Central memory CD4-positive, alpha-beta T cell (primary cell): ENCODE measurements at regions not wholly inside any gene's neighbourhood (a gene's known extent, or its start where the extent isn't known, plus 50 kb on each side); places are given as distances from the start of the nearest gene placed in this dataset.

Experiments
- DNase-seq: peaks from one replicate; pipeline ENCODE4 v3.0.0; 2022

DNA sequence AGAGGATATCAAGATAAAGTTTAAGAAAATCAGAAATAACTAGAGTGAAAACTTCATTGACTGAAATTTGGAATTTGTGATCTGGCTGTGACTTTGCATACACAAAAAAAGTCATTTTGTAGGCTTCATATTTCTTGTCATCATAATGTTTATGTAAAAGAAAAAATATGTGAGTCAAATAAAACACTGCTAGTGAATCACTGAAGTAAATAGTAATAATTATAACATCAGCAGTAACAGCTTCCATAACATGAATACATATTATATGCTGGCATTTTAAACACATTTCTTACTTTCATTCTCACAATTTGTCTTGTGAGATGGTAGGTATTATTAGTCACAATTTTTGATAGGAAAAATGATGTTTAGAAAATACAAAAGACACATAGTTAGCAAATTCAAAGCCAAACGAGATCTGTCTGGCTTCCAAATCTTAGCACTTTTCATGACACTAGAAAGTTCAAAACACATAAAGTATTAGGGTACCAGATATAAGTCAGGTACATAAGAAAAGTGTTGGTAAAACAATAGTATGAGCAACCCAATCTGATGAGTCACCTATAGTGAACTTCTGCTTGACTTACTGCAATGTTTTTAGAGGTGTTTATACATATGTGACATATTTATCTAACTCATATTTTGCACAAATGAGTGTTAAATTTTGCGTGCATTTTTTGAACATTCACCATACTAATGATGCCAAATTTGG, 241.0 kb upstream of the SNX7 start:
- DNase-seq: no peak

- no peak for DNase-seq
Observed at GRCh38 chr1:98417820-98418219, 243.7 kb upstream of the SNX7 start.

DNA sequence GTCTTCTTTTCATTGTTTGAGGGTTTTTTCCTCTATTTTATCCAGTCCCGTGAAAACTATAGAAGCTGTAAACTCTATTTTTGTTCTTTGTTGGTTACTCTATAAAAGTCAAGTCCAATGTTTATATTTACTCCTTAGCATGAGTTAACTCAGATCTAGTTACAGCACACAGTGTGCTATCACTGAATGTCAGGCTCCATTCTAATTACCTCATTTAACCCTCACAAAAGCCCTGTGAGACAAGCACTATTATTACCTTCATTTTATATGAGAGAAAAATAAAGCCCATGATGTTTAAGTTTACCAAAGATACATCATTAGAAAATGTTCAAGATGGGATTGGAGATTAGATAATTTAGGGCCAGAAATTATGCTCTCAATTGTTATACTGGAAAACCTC, 251.4 kb upstream of the SNX7 start:
- no peak for DNase-seq

GRCh38 chr1:98406352-98407088, 255.0 kb upstream of the SNX7 start:
- DNase-seq: no peak

DNA sequence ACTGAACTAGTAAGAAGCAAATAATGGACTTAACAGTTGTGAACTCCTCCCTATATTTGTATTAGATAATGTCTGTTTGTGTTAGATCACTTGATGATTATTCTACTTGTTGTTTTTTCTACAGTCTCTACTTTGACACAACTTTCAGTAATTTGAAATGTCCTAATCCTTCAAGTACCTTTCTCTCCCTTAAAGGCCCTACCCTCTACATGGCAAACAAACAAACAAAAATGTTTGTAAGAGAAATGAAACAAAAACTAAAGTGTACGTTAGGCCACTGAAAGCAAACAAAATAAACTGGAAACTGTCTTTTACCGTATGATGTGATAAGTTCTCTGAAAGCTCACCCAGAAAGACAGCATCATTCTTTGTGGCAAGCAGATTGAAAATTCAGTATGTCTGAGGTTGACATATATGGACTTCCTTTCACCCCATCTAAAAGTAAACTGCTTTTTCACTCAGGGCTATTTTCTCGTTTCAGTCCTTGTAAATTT, 255.9 kb upstream of the SNX7 start:
- no peak for DNase-seq

DNA sequence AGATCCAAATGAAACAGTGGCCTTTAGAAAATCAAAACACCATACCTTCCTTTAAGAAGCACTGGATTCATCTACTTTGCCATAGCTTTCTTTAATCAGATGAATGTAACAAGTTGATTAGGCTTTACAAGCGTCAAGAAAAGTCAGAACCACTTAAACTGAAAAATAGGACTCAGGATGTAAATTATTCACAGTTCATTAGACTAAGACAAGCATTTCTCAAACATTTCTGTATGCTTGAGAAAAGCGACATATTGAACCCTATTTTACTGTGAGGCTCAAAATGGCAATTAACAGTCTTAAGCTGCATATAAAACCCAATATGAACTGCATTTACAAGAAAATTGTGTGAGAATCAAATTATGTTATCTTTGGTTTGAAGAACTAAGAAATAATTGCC, 256.7 kb upstream of the SNX7 start:
- DNase-seq: no peak

GRCh38 chr1:98403963-98404480, 257.5 kb upstream of the SNX7 start:
- DNase-seq: no peak

- no peak for DNase-seq
Observed at GRCh38 chr1:98402860-98403259, 258.7 kb upstream of the SNX7 start.

DNA sequence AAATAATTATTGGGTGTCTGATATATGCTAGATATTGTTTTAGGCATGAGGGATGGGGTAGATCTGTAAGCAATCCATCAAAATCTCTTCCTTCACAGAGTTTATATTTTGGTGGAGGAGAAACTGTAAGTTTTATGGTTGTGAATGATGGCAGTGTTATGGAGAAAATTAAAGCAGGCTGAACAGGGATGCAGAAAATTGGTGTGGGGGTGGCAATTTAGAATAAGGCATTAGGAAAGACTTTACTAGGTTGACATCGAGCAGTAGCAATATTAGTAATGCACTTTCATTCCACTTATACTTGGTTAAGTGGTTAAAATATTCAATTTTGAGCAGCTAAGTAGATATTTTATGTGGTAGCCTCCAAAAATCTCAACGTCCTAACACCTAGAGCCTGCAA, 261.1 kb upstream of the SNX7 start:
- no peak for DNase-seq

DNA sequence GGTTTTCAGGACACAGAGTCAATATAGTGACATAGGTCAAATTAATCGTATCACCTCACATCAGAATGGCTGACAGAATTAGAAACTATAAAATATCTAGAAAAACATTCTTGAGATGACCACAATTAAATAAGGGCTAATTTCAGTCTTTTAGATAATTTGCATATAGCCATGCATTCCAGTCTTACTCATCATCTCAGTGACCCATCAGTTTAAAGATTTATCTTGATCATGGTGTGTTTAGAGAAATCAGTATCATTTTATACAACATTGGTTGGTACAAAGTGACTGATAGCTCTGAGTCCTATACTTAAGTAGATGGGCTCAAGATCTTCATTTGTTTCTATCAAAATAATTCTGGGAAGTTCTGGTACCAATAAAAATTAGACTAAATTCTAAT, 262.3 kb upstream of the SNX7 start:
- DNase-seq: no peak

DNA sequence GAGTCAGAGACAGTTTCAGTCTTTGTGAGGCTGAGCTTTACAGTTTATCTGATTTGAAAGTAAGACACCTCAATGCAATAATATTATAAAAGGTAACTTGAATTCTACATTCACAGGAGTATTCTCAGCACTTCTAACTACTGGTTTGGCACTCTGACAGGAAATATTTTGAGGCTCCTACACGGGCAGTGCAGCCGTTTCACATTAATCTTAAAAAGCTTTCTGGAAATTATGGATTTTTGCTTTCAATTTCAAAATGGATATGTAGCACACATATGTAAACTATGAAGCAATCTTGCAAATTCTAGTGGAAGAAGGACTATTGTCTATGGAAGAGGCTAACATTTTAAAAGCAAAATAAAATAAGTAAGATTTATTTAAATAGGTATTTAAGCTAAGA, 262.9 kb upstream of the SNX7 start:
- DNase-seq: no peak

DNA sequence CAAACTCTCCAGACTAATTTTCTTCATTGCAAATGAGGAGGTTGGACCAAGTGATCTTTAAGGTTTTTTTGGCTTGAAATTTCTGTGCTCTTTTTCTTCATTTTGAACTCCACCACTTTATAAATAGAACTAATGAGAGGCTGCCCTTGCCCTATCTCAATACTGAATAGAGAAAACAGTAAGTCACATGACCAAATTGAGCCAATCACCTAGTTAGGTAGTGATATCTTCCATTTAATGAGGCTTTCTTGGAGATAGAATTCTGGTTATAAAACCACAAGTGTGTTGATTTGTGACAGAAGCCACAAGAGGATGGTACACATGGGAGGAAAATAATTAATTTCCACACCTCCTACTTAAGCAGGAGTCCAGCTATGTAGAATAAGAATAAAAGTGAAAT, 263.4 kb upstream of the SNX7 start:
- DNase-seq: no peak

DNA sequence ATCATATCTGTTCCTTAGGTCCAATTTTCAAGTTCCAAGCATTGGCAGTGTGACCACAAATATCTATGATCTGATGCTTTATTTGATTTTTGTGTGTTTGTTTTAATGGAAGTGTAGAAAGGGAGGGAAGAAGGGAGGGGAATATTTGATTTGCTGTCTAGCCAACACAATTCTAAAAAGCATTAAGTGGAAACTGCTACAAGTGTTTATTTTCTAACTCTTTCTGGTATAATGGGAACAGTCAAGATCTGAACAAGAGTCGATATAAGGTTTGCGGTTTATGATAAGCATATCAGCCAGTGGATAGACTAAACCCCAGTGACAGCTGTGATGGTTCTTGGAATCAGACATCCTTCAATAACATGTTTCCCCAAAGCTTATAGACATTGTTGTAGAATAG, 267.8 kb upstream of the SNX7 start:
- DNase-seq: no peak

DNA sequence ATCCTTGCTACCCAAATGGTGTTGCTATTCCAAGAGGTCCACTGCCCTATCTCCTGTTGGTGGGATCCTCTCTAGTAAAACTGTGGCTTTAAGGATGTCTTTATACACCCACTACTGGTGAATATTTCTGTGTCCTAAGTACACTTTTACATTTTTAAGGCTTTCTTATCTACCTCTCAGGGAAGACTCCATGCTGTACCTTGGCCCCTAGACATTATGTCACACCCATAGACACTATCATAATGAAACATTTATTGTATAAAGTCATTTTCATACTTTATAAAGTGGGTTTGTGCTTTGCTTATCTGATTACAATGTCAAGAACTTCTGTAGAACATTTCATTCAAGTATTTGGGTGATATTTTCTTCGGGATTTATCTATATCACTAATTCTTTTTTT, 270.3 kb upstream of the SNX7 start:
- DNase-seq: no peak

- no peak for DNase-seq
Observed at GRCh38 chr1:98389809-98390208, 271.7 kb upstream of the SNX7 start.

DNA sequence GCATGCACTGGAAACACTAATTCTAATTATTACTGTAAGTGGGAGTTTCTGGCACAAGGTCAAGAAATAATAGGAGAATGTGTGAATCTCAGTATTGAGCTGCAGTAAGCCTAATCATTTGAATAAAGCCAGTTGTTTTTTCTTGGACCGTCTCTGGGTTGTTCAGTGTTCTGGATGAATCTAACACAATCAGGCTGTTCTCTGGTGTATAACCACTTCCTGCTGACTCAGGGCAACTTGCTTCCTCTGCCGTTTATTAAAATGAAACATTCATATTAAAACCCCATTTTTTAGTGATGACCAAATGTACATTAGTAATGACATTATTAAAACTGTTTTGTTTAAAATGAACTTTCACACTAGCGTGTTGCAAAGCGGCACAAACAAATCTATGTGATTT, 273.1 kb upstream of the SNX7 start:
- no peak for DNase-seq

- no peak for DNase-seq
Observed at GRCh38 chr1:98387701-98388100, 273.8 kb upstream of the SNX7 start.

GRCh38 chr1:98386675-98387440, 274.7 kb upstream of the SNX7 start:
- no peak for DNase-seq

GRCh38 chr1:98385652-98386051, 275.9 kb upstream of the SNX7 start:
- DNase-seq: no peak

DNA sequence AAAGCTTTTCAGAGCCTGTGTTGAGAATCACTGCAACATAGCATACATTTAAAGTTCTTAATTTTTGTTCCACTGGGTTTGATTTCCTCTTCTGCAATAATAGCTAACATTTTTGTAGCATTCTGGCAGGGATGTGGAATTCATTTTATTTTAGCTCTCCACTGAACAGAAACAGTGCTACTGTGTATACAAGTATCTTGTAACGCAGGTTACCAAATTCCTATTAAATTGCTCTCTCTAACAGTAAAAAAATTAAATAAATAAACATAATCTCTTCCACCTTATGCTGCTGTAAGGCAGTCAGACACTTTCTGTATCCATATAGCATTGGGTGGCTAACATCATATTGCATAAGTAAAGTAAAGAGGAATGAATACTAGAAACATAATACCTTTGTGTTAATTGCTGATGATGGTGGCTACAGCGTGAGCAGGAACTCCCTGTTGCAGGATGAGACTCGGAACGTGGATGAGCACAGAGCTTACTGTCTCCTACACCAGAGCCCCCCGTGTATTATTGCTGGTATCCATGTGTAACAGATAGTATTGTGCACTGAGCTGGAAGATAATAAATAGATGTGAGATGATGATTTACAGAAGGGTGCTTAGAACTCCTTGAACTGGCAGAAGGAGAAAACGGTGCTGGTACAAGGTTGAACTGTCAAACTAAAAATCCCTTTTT, 276.9 kb upstream of the SNX7 start:
- no peak for DNase-seq

DNA sequence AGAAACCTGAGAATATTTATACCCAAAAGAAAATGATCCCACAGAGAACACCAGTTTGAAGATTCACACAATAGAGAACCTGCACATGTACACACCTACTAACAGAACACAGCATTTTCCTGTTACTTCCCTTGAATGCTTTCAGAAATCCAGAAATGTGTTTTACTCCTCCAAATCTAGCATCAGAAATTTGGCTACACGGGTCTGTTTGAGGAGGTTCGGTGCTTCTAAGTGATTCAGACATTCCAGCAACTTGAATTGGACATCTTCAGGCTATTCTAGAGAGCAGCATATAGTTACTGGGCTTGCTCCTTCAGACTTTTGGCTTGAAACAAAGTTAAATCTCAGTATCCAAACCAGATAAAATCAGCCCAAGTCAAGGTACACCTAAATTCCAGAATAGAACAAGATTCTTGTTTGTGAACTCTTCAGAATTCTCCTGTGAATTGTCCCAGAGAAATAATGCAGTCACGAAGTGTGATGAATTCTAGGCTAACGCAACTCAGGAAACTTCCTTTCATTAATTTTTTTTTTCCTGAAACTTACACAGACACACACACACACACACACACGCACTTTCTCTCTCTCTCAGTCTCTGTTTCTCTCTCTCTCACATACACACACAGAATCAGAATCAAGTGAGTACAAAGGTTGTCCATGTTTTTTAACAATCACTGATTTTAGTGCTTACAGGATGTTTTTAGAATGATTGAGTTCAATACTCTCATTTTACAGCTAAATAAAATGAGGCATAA, 278.4 kb upstream of the SNX7 start:
- DNase-seq: no peak

DNA sequence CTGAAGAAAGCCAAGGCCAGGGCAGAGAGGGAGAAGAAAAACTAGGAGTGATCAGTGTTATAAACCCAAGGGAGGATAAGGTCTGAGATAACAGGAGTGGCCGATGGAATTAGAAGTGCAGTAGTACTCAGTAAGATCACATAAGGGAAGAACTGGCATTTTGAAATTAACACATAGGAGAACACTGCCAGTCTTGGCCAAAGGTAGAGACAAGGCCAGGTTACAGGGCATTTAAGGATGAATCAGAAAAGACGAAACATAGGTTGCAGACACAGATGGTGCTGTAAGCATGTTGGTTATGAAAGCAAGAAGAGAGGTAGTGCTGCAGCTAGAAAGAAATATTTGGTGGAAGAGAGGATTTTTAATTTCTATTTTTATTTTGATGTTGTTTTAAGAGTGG, 278.9 kb upstream of the SNX7 start:
- no peak for DNase-seq
